GM18861 (cell line): ENCODE measurements at regions not wholly inside any gene's neighbourhood (a gene's known extent, or its start where the extent isn't known, plus 50 kb on each side); places are given as distances from the start of the nearest gene placed in this dataset.
"Not testable (repeated sequence)": the region's sequence is repeated elsewhere in the genome, so short reads cannot be mapped to it uniquely, and the experiment has no call there.

ENCODE experiments used
- ATAC-seq: cut with Tn5 transposase; IDR thresholded peaks from one replicate; pipeline ENCODE4 v1.9.1; 2021; ENCODE audit not compliant: unreplicated experiment

- ATAC-seq, result no peak
Observed at GRCh38 chr11:29119116-29119515, 897.7 kb downstream of the KCNA4 start.

- no peak for ATAC-seq
Observed at GRCh38 chr11:29100967-29101366, 915.9 kb downstream of the KCNA4 start.

- ATAC-seq, result no peak
Observed at GRCh38 chr11:29095821-29096220, 921.0 kb downstream of the KCNA4 start.

- ATAC-seq, result no peak
Observed at GRCh38 chr11:29093416-29094120, 923.3 kb downstream of the KCNA4 start.

GRCh38 chr11:29087200-29087812 lies 929.5 kb downstream of the KCNA4 start:
- ATAC-seq, result no peak

GRCh38 chr11:29075726-29076125 lies 941.1 kb downstream of the KCNA4 start:
- no peak for ATAC-seq

GRCh38 chr11:29063630-29064361 lies 953.0 kb downstream of the KCNA4 start:
- ATAC-seq, result no peak

GRCh38 chr11:29061452-29061851 lies 953.3 kb downstream of the METTL15 start:
- no peak for ATAC-seq

- not testable (repeated sequence) for ATAC-seq
Observed at GRCh38 chr11:29056487-29056886, 948.3 kb downstream of the METTL15 start.

- no peak for ATAC-seq
Observed at GRCh38 chr11:29051935-29052334, 943.7 kb downstream of the METTL15 start.

GRCh38 chr11:29050962-29051361 lies 942.8 kb downstream of the METTL15 start:
- ATAC-seq, result not testable (repeated sequence)

GRCh38 chr11:29040489-29040888 lies 932.3 kb downstream of the METTL15 start:
- no peak for ATAC-seq

GRCh38 chr11:29032384-29033149 lies 924.4 kb downstream of the METTL15 start:
- ATAC-seq, result no peak

GRCh38 chr11:29029452-29029851 lies 921.3 kb downstream of the METTL15 start:
- ATAC-seq, result no peak

- ATAC-seq, result no peak
Observed at GRCh38 chr11:29027436-29027835, 919.2 kb downstream of the METTL15 start.

GRCh38 chr11:29026286-29026685 lies 918.1 kb downstream of the METTL15 start:
- ATAC-seq, result no peak

- ATAC-seq, result no peak
Observed at GRCh38 chr11:29025001-29025400, 916.8 kb downstream of the METTL15 start.

GRCh38 chr11:29024386-29024785 lies 916.2 kb downstream of the METTL15 start:
- no peak for ATAC-seq

- ATAC-seq, result no peak
Observed at GRCh38 chr11:29023761-29024160, 915.6 kb downstream of the METTL15 start.

GRCh38 chr11:29022676-29023075 lies 914.5 kb downstream of the METTL15 start:
- ATAC-seq, result no peak

GRCh38 chr11:29019960-29020683 lies 911.9 kb downstream of the METTL15 start:
- no peak for ATAC-seq
